ENCODE measurements at regions not wholly inside any gene's neighbourhood (a gene's known extent, or its start where the extent isn't known, plus 50 kb on each side); places are given as distances from the start of the nearest gene placed in this dataset.

DNA sequence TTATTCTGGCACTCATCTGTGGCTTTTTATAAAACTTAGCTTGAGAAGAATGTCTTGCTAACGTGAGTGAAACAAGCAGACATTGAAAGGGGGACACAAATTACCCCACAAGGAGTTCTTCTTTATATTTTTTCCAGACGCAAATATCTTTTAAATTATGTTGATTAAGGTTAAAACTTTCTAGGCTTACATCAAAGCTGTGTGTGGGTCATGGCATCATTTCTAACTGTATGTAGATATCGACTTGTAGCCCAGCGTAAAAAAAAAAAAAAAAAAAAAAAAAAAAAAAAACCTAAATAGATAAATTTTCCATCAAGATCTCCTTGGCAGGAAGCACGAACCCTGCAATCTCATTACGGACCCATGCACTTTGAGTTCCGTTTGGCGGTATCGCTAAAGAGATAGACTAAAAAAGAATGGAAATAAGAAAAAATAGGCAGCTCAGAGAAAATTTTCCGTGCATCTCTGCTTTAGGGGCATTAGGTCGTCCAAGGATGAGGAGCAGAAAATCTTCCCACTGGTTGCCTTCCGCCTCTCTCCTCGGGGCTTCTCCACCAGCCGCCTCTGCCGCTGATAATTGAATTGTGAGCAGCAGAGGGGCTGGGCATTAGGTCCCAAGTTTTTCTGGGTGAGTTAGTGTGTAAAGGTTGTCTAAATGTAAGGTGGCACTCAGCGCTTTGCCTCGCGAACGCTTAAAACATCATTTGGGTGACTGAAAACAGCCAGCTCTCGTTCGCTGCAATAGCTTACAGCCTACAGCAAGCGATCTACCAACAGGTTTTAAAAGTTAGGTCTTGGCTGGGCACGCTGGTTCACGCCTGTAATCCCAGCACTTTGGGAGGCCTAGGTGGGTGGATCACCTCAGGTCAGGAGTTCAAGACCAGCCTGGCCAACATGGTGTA lies 194.0 kb downstream of the TRIM27 start:
- Histone ChIP-seq H2AFZ (no peak overlapping the region), H3K79me2 (no peaks in the 10 kb centered on the region), H3K4me1 (ENCODE audit: insufficient read depth) (no peaks in the 10 kb centered on the region), H3K9me2 (replicated peaks; ENCODE audit: insufficient read depth) (no peaks in the 10 kb centered on the region), H3K27me3 (peaks cover 58% of the 10 kb centered on the region), H4K20me1 (ENCODE audit: insufficient read depth, poor library complexity, severe bottlenecking) (no peaks in the 10 kb centered on the region), H3K36me3 (replicated peaks; ENCODE audit: insufficient read depth, low read depth) (no peaks in the 10 kb centered on the region), H3K27ac (no peak overlapping the region), H3K4me2 (peak overlapping the region; percentile 79), H3K9me3 (ENCODE audit: low read depth) (no peaks in the 10 kb centered on the region), H3K4me3 (no peak overlapping the region)
- 5% methylated on average over 24 of the region's 24 CpGs for WGBS (ENCODE audit: low lambda C conversion rate, missing lambda C conversion rate)
- DNase-seq (ENCODE audit: low spot score) = no peak
- TF ChIP-seq EZH2phosphoT487 (IDR thresholded peaks at IDR 0.05; ENCODE audit: low read depth, severe bottlenecking, unreplicated experiment) (no peak), EZH2 (IDR thresholded peaks at IDR 0.05; ENCODE audit: borderline replicate concordance) (peak; percentile 53)

DNA sequence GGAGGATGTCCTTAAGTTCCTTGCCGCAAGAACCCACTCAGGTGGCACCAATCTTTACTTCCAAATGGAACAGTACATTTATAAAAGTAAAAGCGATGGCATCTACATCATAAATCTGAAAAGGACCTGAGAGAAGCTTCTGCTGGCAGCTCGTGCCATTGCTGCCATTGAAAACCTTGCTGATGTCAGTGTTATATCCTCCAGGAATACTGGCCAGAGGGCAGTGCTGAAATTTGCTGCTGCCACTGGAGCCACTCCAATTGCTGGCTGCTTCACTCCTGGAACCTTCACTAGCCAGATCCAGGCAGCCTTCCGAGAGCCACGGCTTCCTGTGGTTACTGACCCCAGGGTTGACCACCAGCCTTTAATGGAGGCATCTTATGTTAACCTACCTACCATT lies 191.7 kb downstream of the TRIM27 start:
- Histone ChIP-seq H2AFZ (no peak overlapping the region), H3K4me1 (ENCODE audit: insufficient read depth) (no peaks in the 10 kb centered on the region), H3K27me3 (peaks cover 70% of the 10 kb centered on the region), H3K9me2 (replicated peaks; ENCODE audit: insufficient read depth) (no peaks in the 10 kb centered on the region), H3K79me2 (no peaks in the 10 kb centered on the region), H4K20me1 (ENCODE audit: insufficient read depth, poor library complexity, severe bottlenecking) (no peaks in the 10 kb centered on the region), H3K4me3 (no peak overlapping the region), H3K9me3 (ENCODE audit: low read depth) (no peaks in the 10 kb centered on the region), H3K36me3 (replicated peaks; ENCODE audit: insufficient read depth, low read depth) (no peaks in the 10 kb centered on the region), H3K27ac (no peak overlapping the region), H3K4me2 (no peak overlapping the region)
- no peak for DNase-seq (ENCODE audit: low spot score)
- 75% methylated on average over 5 of the region's 5 CpGs for WGBS (ENCODE audit: low lambda C conversion rate, missing lambda C conversion rate)
- TF ChIP-seq EZH2phosphoT487 (IDR thresholded peaks at IDR 0.05; ENCODE audit: low read depth, severe bottlenecking, unreplicated experiment) = no peak
- no peak for TF ChIP-seq CTCF (IDR thresholded peaks at IDR 0.05; ENCODE audit: poor library complexity)
- no peak for TF ChIP-seq EZH2 (IDR thresholded peaks at IDR 0.05; ENCODE audit: borderline replicate concordance)

DNA sequence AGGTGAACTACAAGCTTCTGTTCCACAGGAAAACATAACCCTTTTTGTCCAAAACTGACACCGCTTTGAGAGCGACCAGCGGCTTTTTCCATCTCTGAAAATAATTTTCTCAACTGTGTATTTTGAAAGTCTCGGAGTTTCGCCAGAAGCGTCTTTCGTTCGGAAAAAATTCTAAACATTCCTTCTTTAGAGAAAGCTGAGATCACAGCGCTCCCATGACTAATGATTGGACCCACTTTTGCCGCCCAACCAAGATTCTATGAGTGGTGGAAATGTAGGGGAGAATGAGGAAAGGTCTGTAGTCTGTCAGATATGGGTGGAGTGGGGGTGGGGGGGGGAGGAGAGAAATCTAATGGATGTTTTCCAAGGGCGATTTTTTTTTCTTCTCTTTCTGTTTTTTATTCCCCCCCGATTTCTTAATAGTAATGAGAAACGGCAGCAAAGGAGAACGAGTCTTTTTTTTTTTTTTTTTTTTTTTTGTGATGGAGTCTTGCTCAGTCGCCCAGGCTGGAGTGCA lies 189.3 kb downstream of the TRIM27 start:
- no peaks in the 10 kb centered on the region for H3K4me1 ChIP-seq (ENCODE audit: insufficient read depth)
- no peak overlapping the region for H3K27ac ChIP-seq
- H3K9me3 ChIP-seq (ENCODE audit: low read depth) = no peaks in the 10 kb centered on the region
- 88% methylated on average over 15 of the region's 15 CpGs for WGBS (ENCODE audit: low lambda C conversion rate, missing lambda C conversion rate)
- H3K9me2 ChIP-seq (replicated peaks; ENCODE audit: insufficient read depth) = no peaks in the 10 kb centered on the region
- no peaks in the 10 kb centered on the region for H3K36me3 ChIP-seq (replicated peaks; ENCODE audit: insufficient read depth, low read depth)
- no peak overlapping the region for H3K4me2 ChIP-seq
- no peaks in the 10 kb centered on the region for H3K79me2 ChIP-seq
- no peaks in the 10 kb centered on the region for H4K20me1 ChIP-seq (ENCODE audit: insufficient read depth, poor library complexity, severe bottlenecking)
- no peak overlapping the region for H2AFZ ChIP-seq
- no peak for TF ChIP-seq CTCF (IDR thresholded peaks at IDR 0.05; ENCODE audit: poor library complexity)
- no peak for TF ChIP-seq EZH2phosphoT487 (IDR thresholded peaks at IDR 0.05; ENCODE audit: low read depth, severe bottlenecking, unreplicated experiment)
- DNase-seq (ENCODE audit: low spot score) = no peak
- no peak overlapping the region for H3K4me3 ChIP-seq
- peaks cover 92% of the 10 kb centered on the region for H3K27me3 ChIP-seq

DNA sequence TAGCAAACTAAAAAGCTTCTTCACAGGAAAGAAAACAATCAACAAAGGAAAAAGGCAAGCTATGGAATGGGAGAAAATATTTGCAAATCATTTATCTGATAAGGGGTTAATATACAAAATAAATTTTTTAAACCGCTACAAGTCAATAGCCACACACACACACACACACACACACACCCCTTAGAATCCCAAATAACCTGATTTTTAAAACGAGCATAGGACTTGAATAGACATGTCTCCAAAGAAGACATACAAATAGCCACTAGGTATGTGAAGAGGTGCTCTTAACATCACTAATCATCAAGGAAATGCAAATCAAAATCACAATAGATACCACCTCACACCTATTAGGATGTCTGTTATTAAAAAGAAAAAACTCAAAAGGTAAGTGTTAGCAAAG lies 187.7 kb downstream of the TRIM27 start:
- no peaks in the 10 kb centered on the region for H3K9me3 ChIP-seq (ENCODE audit: low read depth)
- H3K4me3 ChIP-seq = no peak overlapping the region
- TF ChIP-seq EZH2 (IDR thresholded peaks at IDR 0.05; ENCODE audit: borderline replicate concordance) (no peak), EZH2phosphoT487 (IDR thresholded peaks at IDR 0.05; ENCODE audit: low read depth, severe bottlenecking, unreplicated experiment) (no peak), CTCF (IDR thresholded peaks at IDR 0.05; ENCODE audit: poor library complexity) (no peak)
- H3K79me2 ChIP-seq = no peaks in the 10 kb centered on the region
- no peak overlapping the region for H3K4me2 ChIP-seq
- H3K4me1 ChIP-seq (ENCODE audit: insufficient read depth) = no peaks in the 10 kb centered on the region
- no peaks in the 10 kb centered on the region for H4K20me1 ChIP-seq (ENCODE audit: insufficient read depth, poor library complexity, severe bottlenecking)
- DNase-seq (ENCODE audit: low spot score) = no peak
- no peak overlapping the region for H2AFZ ChIP-seq
- 51% methylated on average over 2 of the region's 2 CpGs for WGBS (ENCODE audit: low lambda C conversion rate, missing lambda C conversion rate)
- no peaks in the 10 kb centered on the region for H3K9me2 ChIP-seq (replicated peaks; ENCODE audit: insufficient read depth)
- no peak overlapping the region for H3K27ac ChIP-seq
- peaks cover 86% of the 10 kb centered on the region for H3K27me3 ChIP-seq
- no peaks in the 10 kb centered on the region for H3K36me3 ChIP-seq (replicated peaks; ENCODE audit: insufficient read depth, low read depth)

Data from hepatocyte (in vitro differentiated cells).